OCI-LY7 (cell line): ENCODE measurements at regions not wholly inside any gene's neighbourhood (a gene's known extent, or its start where the extent isn't known, plus 50 kb on each side); places are given as distances from the start of the nearest gene placed in this dataset.

Experiments
- BruUV-seq: library from RNA; stranded (reverse); fragments of 400-500 nt; replicated peaks from 2 replicates; lab custom pipeline; 2021; lab: Mats Ljungman, UMichigan
- CTCF ChIA-PET: fragments of 300-600 bp; sonication (Branson Sonifier 250); formaldehyde crosslinking; loops from one replicate; lab custom pipeline; 2022; ENCODE audit warnings: antibody characterized with exemption; ENCODE audit not compliant: unreplicated experiment; lab: Charles Lee
- POLR2A ChIA-PET: fragments of 300-600 bp; sonication (Branson Sonifier 250); formaldehyde crosslinking; loops from one replicate; lab custom pipeline; 2022; ENCODE audit warnings: antibody characterized with exemption; lab: Charles Lee
- DNase-seq: peaks from one replicate; pipeline ENCODE4 v3.0.0-alpha.2; 2015; ENCODE audit warnings: low spot score
- H2AFZ ChIP-seq: fragments of 200-600 bp; sonication (generic), shearing (Covaris generic); 2 replicates; pipeline ENCODE4 v1.6.1; 2014; ENCODE audit warnings: mild to moderate bottlenecking, antibody characterized with exemption, low read length, moderate library complexity
- H3K27ac ChIP-seq: fragments of 200-600 bp; sonication (generic); 2 replicates; pipeline ENCODE4 v1.5.1; 2014; ENCODE audit warnings: mixed run types, low read depth, mild to moderate bottlenecking, moderate library complexity, low read length, inconsistent platforms; ENCODE audit not compliant: poor library complexity, severe bottlenecking
- H3K36me3 ChIP-seq: fragments of 200-600 bp; sonication (generic); 2 replicates; pipeline ENCODE4 v1.6.1; 2014; ENCODE audit warnings: mild to moderate bottlenecking, antibody characterized with exemption, low read length, moderate library complexity, mixed read lengths; ENCODE audit not compliant: insufficient read depth
- H3K4me1 ChIP-seq: fragments of 200-600 bp; sonication (generic); 2 replicates; pipeline ENCODE4 v1.5.1; 2014; ENCODE audit warnings: mild to moderate bottlenecking, low read length; ENCODE audit not compliant: insufficient read depth, poor library complexity, severe bottlenecking
- H3K4me2 ChIP-seq: fragments of 200-600 bp; sonication (generic); 2 replicates; pipeline ENCODE4 v1.6.1; 2014; ENCODE audit warnings: mild to moderate bottlenecking, low read length
- H3K4me3 ChIP-seq: fragments of 200-600 bp; sonication (generic); 2 replicates; pipeline ENCODE4 v1.5.1; 2014; ENCODE audit warnings: mild to moderate bottlenecking, low read depth, low read length; ENCODE audit not compliant: poor library complexity, severe bottlenecking
- H3K79me2 ChIP-seq: fragments of 200-600 bp; sonication (generic); 2 replicates; pipeline ENCODE4 v1.6.1; 2016; ENCODE audit warnings: low read depth, mild to moderate bottlenecking, low read length, moderate library complexity, mixed read lengths; ENCODE audit not compliant: insufficient read depth
- H3K9me2 ChIP-seq: fragments of 200-600 bp; sonication (generic); 2 replicates; pipeline ENCODE4 v1.6.1; 2016; ENCODE audit warnings: mild to moderate bottlenecking, low read length, mixed read lengths; ENCODE audit not compliant: insufficient read depth
- H3K9me3 ChIP-seq: fragments of 200-600 bp; sonication (generic); 2 replicates; pipeline ENCODE4 v1.6.1; 2014; ENCODE audit warnings: mild to moderate bottlenecking, mixed run types, low read length, mixed read lengths
- H4K20me1 ChIP-seq: fragments of 200-600 bp; sonication (generic); 2 replicates; pipeline ENCODE4 v1.6.1; 2014; ENCODE audit warnings: mild to moderate bottlenecking, antibody characterized with exemption, low read length, moderate library complexity, mixed read lengths; ENCODE audit not compliant: insufficient read depth
- EZH2phosphoT487 ChIP-seq: fragments of 200-600 bp; sonication (generic); IDR thresholded peaks from 2 replicates; pipeline ENCODE4 v1.6.1; 2018; ENCODE audit warnings: low read depth, borderline replicate concordance, mild to moderate bottlenecking, mixed run types, antibody characterized with exemption, low read length, moderate library complexity, mixed read lengths
- intact Hi-C: fragments of 100-400 bp; cut with micrococcal nuclease; formaldehyde crosslinking; loops from one replicate; pipeline ENCODE4 v1.10.0; 2022; ENCODE audit not compliant: unreplicated experiment
- TF ChIP-seq, protein P1 (sequence below): fragments of 200-600 bp; sonication (generic); conservative IDR thresholded peaks from 2 replicates; pipeline ENCODE4 v1.5.1; 2014; ENCODE audit warnings: mild to moderate bottlenecking, antibody characterized with exemption, low read length, moderate library complexity, mixed read lengths

DNA sequence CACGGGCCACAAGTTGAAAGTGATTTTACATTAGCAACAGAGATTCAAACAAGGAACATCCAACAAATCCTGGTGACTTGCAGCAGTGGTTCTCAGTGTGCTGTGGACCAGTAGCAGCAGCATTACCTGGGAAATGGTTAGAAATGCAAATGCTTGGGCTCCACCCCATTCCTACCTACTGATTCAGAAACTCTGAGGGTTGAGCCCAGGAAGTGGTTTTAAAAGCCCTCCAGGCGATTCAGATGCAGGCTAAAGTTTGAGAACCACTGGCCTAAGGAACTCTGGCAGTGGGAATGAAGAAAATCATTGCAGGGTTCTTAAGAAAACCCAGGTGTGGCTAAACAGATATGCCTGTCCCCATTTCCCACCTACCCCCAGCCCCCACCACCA is 398.8 kb downstream of the ENC1 start:
- intact Hi-C loops: no loop called here
- no peak for TF ChIP-seq EZH2phosphoT487
- TF ChIP-seq, protein P1, sequence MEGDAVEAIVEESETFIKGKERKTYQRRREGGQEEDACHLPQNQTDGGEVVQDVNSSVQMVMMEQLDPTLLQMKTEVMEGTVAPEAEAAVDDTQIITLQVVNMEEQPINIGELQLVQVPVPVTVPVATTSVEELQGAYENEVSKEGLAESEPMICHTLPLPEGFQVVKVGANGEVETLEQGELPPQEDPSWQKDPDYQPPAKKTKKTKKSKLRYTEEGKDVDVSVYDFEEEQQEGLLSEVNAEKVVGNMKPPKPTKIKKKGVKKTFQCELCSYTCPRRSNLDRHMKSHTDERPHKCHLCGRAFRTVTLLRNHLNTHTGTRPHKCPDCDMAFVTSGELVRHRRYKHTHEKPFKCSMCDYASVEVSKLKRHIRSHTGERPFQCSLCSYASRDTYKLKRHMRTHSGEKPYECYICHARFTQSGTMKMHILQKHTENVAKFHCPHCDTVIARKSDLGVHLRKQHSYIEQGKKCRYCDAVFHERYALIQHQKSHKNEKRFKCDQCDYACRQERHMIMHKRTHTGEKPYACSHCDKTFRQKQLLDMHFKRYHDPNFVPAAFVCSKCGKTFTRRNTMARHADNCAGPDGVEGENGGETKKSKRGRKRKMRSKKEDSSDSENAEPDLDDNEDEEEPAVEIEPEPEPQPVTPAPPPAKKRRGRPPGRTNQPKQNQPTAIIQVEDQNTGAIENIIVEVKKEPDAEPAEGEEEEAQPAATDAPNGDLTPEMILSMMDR: no peak
- no peak for DNase-seq
- ChIA-PET POLR2A (no interaction called here), CTCF (no interaction called here)
- Histone ChIP-seq H3K9me2 (no peaks in the 10 kb centered on the region), H3K4me1 (no peaks in the 10 kb centered on the region), H3K4me2 (no peak overlapping the region), H3K27ac (no peak overlapping the region), H3K79me2 (no peaks in the 10 kb centered on the region), H2AFZ (no peak overlapping the region), H4K20me1 (no peaks in the 10 kb centered on the region), H3K4me3 (no peak overlapping the region), H3K9me3 (no peaks in the 10 kb centered on the region), H3K36me3 (no peaks in the 10 kb centered on the region)
- no TSS peak for BruUV-seq

DNA sequence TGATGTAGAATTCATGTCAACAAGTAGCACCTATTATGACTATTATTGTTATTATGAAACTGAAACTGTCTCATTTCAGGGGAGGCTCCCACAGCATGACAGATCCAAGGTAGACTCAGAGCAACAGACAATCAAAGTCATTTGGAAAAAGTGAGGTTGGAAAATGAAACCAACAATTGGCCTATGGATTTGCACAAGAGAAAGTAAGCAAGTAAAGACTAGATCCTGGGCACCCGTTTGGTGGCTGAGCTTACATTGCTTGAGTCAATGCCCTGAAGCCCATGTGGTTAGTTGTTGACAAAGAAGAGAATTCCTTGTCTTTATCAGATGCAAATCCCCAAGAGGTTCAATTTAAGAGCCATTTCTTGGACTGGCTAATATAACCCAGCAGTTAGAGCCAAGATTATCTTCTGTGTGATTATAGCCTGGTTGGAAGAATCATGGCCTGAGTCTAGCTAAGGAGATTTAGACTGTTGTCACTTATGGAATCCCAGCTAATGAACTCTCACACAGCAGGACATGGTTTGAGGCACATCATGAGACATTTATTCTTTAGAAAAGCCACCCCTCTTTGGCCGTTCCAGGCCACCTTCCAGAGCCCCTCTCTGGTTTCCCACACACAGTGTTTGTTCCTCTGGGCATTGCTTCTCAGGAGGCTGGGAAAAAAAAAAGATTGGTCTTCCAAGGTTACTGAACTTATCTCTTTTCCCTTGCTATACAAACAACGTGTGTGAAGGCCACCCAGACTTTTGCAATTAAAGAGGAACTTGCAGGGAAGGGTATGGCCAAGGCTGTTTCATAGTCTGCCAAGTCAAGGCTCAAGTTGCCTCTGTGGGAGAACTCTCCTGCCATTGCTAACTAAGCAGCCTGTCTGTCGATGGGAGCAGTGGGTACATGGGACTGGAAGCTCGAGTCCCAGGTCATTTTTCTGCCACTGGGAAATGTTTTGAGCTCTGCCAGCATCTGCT is 399.5 kb downstream of the ENC1 start:
- DNase-seq: no peak
- H4K20me1 ChIP-seq: no peaks in the 10 kb centered on the region
- no peak overlapping the region for H3K27ac ChIP-seq
- CTCF ChIA-PET: no interaction called here
- no peak overlapping the region for H3K4me2 ChIP-seq
- no peaks in the 10 kb centered on the region for H3K9me3 ChIP-seq
- no TSS peak for BruUV-seq
- H3K4me1 ChIP-seq: no peaks in the 10 kb centered on the region
- H3K36me3 ChIP-seq: no peaks in the 10 kb centered on the region
- POLR2A ChIA-PET: no interaction called here
- H3K79me2 ChIP-seq: no peaks in the 10 kb centered on the region
- no peak overlapping the region for H2AFZ ChIP-seq
- TF ChIP-seq, protein P1: no peak
- TF ChIP-seq EZH2phosphoT487: no peak
- intact Hi-C loops: no loop called here
- no peaks in the 10 kb centered on the region for H3K9me2 ChIP-seq
- no peak overlapping the region for H3K4me3 ChIP-seq

DNA sequence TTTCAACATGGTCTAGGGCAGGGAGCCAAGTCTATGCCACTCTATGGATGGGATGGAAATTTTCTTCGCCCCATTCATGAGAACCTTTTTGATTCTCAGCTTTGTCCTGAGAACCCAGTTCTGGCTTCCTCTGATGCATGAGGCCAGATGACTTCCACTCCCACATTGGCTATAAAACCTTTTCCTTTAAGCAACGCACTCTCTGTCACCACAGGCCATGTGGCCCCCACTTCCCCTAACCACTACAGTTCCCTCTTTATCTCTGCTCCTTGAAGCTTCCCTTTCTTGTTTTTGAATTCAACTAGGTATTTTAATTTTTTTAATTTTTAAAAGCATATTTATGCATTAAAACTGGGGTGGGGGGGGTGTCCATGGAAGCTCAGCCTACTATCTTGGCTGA is 401.3 kb downstream of the ENC1 start:
- H3K9me2 ChIP-seq: no peaks in the 10 kb centered on the region
- no peaks in the 10 kb centered on the region for H4K20me1 ChIP-seq
- CTCF ChIA-PET: no interaction called here
- DNase-seq: no peak
- BruUV-seq: no TSS peak
- no peaks in the 10 kb centered on the region for H3K79me2 ChIP-seq
- TF ChIP-seq, protein P1: no peak
- no peak for TF ChIP-seq EZH2phosphoT487
- H3K4me3 ChIP-seq: no peak overlapping the region
- no peak overlapping the region for H2AFZ ChIP-seq
- intact Hi-C loops: no loop called here
- no peaks in the 10 kb centered on the region for H3K9me3 ChIP-seq
- no peaks in the 10 kb centered on the region for H3K4me1 ChIP-seq
- H3K27ac ChIP-seq: no peak overlapping the region
- H3K4me2 ChIP-seq: no peak overlapping the region
- H3K36me3 ChIP-seq: no peaks in the 10 kb centered on the region
- POLR2A ChIA-PET: no interaction called here
